Coronary artery (tissue), 2 donors: ENCODE measurements at regions not wholly inside any gene's neighbourhood (a gene's known extent, or its start where the extent isn't known, plus 50 kb on each side); places are given as distances from the start of the nearest gene placed in this dataset.

Experiments
- DNase-seq: peaks from one replicate; pipeline ENCODE4 v3.0.0-alpha.2; 2017; ENCODE audit warnings: low spot score
- H3K27ac ChIP-seq, 2 donors: fragments of 200-600 bp; sonication (generic); one replicate each; pipeline ENCODE4 v1.5.1; 2016 to 2019
- H3K4me3 ChIP-seq: fragments of 200-600 bp; sonication (generic); 2 replicates; pipeline ENCODE4 v1.5.1; 2016; ENCODE audit warnings: mild to moderate bottlenecking, moderate library complexity
- CTCF ChIP-seq: fragments of 200-600 bp; sonication (generic); IDR thresholded peaks from one replicate; pipeline ENCODE4 v1.5.1; 2019; ENCODE audit warnings: antibody characterized with exemption

DNA sequence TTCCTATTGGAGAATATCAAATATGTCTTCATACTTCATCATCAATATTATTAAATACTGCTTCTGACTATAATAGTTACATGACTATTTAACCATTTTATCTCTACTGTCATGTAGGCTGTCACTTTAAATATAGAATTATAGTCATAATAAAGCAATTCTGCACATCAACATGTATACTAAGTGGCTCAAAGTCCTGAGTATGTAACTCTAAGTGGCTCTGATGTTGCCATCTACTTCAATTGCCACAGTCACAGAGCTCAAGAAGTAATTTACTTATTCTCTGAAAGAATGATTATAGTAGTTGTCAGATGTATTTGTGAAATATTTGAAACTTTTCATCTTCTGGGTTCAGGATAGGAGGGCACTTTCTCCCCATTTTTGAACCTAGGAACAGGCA is 202.3 kb downstream of the KITLG start:
- Histone ChIP-seq H3K27ac (no peak overlapping the region), H3K4me3 (no peak overlapping the region)
- no peak for DNase-seq
- TF ChIP-seq CTCF, result no peak

DNA sequence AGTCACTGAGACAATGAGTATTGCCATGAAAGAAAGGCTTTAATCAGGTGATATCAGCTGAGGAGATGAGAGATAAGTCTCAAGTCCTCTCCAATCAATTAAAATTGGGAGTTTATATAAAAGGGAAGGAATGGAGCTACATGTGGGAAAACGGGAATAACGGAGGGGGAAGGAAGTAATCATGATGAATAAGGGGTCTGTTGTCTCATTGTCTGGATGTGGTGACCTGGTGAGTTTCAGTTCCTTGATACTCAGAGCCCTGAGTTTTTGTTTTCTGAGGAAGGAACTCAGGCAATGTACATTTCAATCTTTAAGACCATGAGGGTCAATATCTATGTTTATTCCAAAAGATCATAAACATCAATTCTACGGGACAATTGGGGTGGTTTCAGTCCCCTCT is 198.8 kb downstream of the KITLG start:
- no peak for DNase-seq
- no peak overlapping the region for H3K27ac ChIP-seq
- H3K4me3 ChIP-seq, result no peak overlapping the region
- no peak for TF ChIP-seq CTCF

DNA sequence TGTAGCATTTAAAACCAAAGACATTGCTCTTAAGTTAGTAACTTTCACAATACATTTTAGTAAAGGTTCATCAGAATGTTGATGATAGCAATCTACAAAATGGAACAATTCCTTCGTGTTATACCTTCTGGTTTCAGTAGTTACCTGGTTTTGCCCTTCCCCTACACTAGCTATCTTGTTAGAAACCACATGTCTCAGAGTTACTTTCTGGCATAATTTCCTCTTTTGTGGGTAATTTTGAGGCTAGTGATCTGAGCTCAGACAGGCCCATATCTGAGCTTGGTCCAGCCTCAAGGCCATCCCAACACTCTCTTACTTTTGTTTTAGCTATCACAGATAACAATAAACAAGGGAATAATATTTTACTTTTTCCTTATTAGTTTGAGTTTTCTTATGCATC is 196.9 kb downstream of the KITLG start:
- Histone ChIP-seq H3K27ac (no peak overlapping the region), H3K4me3 (no peak overlapping the region)
- TF ChIP-seq CTCF, result no peak
- no peak for DNase-seq

- no peak for DNase-seq
- Histone ChIP-seq H3K4me3 (no peak overlapping the region), H3K27ac (no peak overlapping the region)
- TF ChIP-seq CTCF, result no peak
Observed at GRCh38 chr12:88388566-88389540, 191.4 kb downstream of the KITLG start.

- no peak for TF ChIP-seq CTCF
- Histone ChIP-seq H3K4me3 (no peak overlapping the region), H3K27ac (no peak overlapping the region)
- DNase-seq, result no peak
Observed at GRCh38 chr12:88390811-88391210, 189.5 kb downstream of the KITLG start.

DNA sequence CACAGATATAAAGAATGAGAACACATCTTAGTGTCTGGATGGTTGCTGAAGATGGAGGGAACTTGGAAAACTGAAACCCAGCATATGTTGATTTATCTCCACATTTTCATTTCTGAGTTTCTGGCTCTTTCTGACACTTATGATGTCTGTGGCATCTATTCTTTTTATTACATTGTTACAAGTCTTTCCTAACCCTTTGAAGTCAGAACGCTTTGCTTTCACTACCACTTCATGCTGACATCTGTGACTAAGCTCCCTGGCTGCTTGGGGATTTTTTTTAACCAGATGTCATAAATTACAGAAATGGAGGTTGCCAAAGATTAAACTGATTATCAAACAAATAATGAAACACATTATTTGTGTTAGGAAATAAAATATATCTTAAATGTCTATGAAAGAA is 188.7 kb downstream of the KITLG start:
- no peak for TF ChIP-seq CTCF
- Histone ChIP-seq H3K4me3 (no peak overlapping the region), H3K27ac (no peak overlapping the region)
- DNase-seq, result no peak
